ENCODE measurements at regions not wholly inside any gene's neighbourhood (a gene's known extent, or its start where the extent isn't known, plus 50 kb on each side); places are given as distances from the start of the nearest gene placed in this dataset.

- Histone ChIP-seq H3K27me3 (ENCODE audit: control insufficient read depth in 5 of 5, insufficient read depth in 4 of 5, low read length in 5 of 5) (no peaks in the 10 kb centered on the region), H3K27ac (ENCODE audit: low read depth, low read length) (no peak overlapping the region), H3K9ac (ENCODE audit: low read length in 5 of 5) (peak overlapping the region in 1 of 5 donors; percentile 16), H3K9me3 (ENCODE audit: control insufficient read depth in 5 of 5, low read length in 5 of 5) (peaks cover 0 to 2% (median 0%) of the 10 kb centered on the region in 5 donors), H3K4me1 (ENCODE audit: control insufficient read depth in 5 of 5, insufficient read depth in 5 of 5, low read length in 5 of 5) (peaks cover 0 to 46% (median 20%) of the 10 kb centered on the region in 5 donors), H3K36me3 (ENCODE audit: control insufficient read depth in 5 of 5, insufficient read depth in 5 of 5, low read length in 5 of 5) (no peaks in the 10 kb centered on the region), H3K4me3 (ENCODE audit: low read depth in 1 of 5, low read length in 5 of 5) (no peak overlapping the region)
Measured at GRCh38 chr5:77140350-77140749, 53.3 kb upstream of the ZBED3 start.

GRCh38 chr5:77139001-77139400 is 51.9 kb upstream of the ZBED3 start:
- H3K4me3 ChIP-seq (ENCODE audit: low read depth in 1 of 5, low read length in 5 of 5) = peak overlapping the region in 1 of 5 donors; percentile 20
- H3K27ac ChIP-seq (ENCODE audit: low read depth, low read length) = peak overlapping the region; percentile 85
- peak overlapping the region in 2 of 5 donors; percentile 42 to 44 for H3K9ac ChIP-seq (ENCODE audit: low read length in 5 of 5)
- no peaks in the 10 kb centered on the region for H3K27me3 ChIP-seq (ENCODE audit: control insufficient read depth in 5 of 5, insufficient read depth in 4 of 5, low read length in 5 of 5)
- no peaks in the 10 kb centered on the region for H3K36me3 ChIP-seq (ENCODE audit: control insufficient read depth in 5 of 5, insufficient read depth in 5 of 5, low read length in 5 of 5)
- no peaks in the 10 kb centered on the region for H3K9me3 ChIP-seq (ENCODE audit: control insufficient read depth in 5 of 5, low read length in 5 of 5)
- peaks cover 0 to 42% (median 16%) of the 10 kb centered on the region in 5 donors for H3K4me1 ChIP-seq (ENCODE audit: control insufficient read depth in 5 of 5, insufficient read depth in 5 of 5, low read length in 5 of 5)
